ENCODE measurements at regions not wholly inside any gene's neighbourhood (a gene's known extent, or its start where the extent isn't known, plus 50 kb on each side); places are given as distances from the start of the nearest gene placed in this dataset.
"Not testable (repeated sequence)": the region's sequence is repeated elsewhere in the genome, so short reads cannot be mapped to it uniquely, and the experiment has no call there.

- Mint-ChIP-seq H3K4me1 (no peaks in the 10 kb centered on the region), H3K27ac (ENCODE audit: unreplicated experiment) (no peak overlapping the region), H3K9me3 (no peaks in the 10 kb centered on the region), H3K27me3 (ENCODE audit: low read depth) (peaks cover 21% of the 10 kb centered on the region), H3K36me3 (ENCODE audit: low read depth) (no peaks in the 10 kb centered on the region), H3K4me3 (no peak overlapping the region)
- no peak for TF ChIP-seq CTCF (conservative IDR thresholded peaks at IDR 0.05)
- DNase-seq (ENCODE audit: low read depth, low spot score) = no peak
These were observed 390.3 kb upstream of the MYT1L start for GRCh38 chr2:2721296-2721835.

- H3K4me1 Mint-ChIP-seq; H3K27ac Mint-ChIP-seq (ENCODE audit: unreplicated experiment); H3K36me3 Mint-ChIP-seq (ENCODE audit: low read depth); H3K9me3 Mint-ChIP-seq; DNase-seq (ENCODE audit: low read depth, low spot score); H3K4me3 Mint-ChIP-seq: not testable (repeated sequence)
- H3K27me3 Mint-ChIP-seq (ENCODE audit: low read depth) = peaks cover 27% of the 10 kb centered on the region
These were observed 389.7 kb upstream of the MYT1L start for GRCh38 chr2:2720806-2721205.

GRCh38 chr2:2720351-2720750 is 389.3 kb upstream of the MYT1L start:
- Mint-ChIP-seq H3K27me3 (ENCODE audit: low read depth) (peaks cover 29% of the 10 kb centered on the region), H3K4me3 (no peak overlapping the region), H3K4me1 (no peaks in the 10 kb centered on the region), H3K27ac (ENCODE audit: unreplicated experiment) (no peak overlapping the region), H3K36me3 (ENCODE audit: low read depth) (no peaks in the 10 kb centered on the region), H3K9me3 (no peaks in the 10 kb centered on the region)
- DNase-seq (ENCODE audit: low read depth, low spot score) = no peak
- no peak for TF ChIP-seq CTCF (conservative IDR thresholded peaks at IDR 0.05)

- no peak for TF ChIP-seq CTCF (conservative IDR thresholded peaks at IDR 0.05)
- DNase-seq (ENCODE audit: low read depth, low spot score) = no peak
- Mint-ChIP-seq H3K4me3 (no peak overlapping the region), H3K9me3 (no peaks in the 10 kb centered on the region), H3K4me1 (no peaks in the 10 kb centered on the region), H3K27ac (ENCODE audit: unreplicated experiment) (no peak overlapping the region), H3K27me3 (ENCODE audit: low read depth) (peaks cover 29% of the 10 kb centered on the region), H3K36me3 (ENCODE audit: low read depth) (no peaks in the 10 kb centered on the region)
These were observed 388.7 kb upstream of the MYT1L start for GRCh38 chr2:2719781-2720180.

- Mint-ChIP-seq H3K27me3 (ENCODE audit: low read depth) (peaks cover 29% of the 10 kb centered on the region), H3K4me3 (no peak overlapping the region), H3K4me1 (no peaks in the 10 kb centered on the region), H3K27ac (ENCODE audit: unreplicated experiment) (no peak overlapping the region), H3K36me3 (ENCODE audit: low read depth) (no peaks in the 10 kb centered on the region), H3K9me3 (no peaks in the 10 kb centered on the region)
- TF ChIP-seq CTCF (conservative IDR thresholded peaks at IDR 0.05) = no peak
- DNase-seq (ENCODE audit: low read depth, low spot score) = no peak
These were observed 387.9 kb upstream of the MYT1L start for GRCh38 chr2:2719015-2719414.

- TF ChIP-seq CTCF (conservative IDR thresholded peaks at IDR 0.05) = no peak
- Mint-ChIP-seq H3K9me3 (no peaks in the 10 kb centered on the region), H3K27ac (ENCODE audit: unreplicated experiment) (no peak overlapping the region), H3K27me3 (ENCODE audit: low read depth) (peaks cover 37% of the 10 kb centered on the region), H3K4me1 (no peaks in the 10 kb centered on the region), H3K36me3 (ENCODE audit: low read depth) (no peaks in the 10 kb centered on the region), H3K4me3 (no peak overlapping the region)
- DNase-seq (ENCODE audit: low read depth, low spot score) = no peak
These were observed 386.3 kb upstream of the MYT1L start for GRCh38 chr2:2717406-2717805.
